ENCODE measurements at regions not wholly inside any gene's neighbourhood (a gene's known extent, or its start where the extent isn't known, plus 50 kb on each side); places are given as distances from the start of the nearest gene placed in this dataset.

DNA sequence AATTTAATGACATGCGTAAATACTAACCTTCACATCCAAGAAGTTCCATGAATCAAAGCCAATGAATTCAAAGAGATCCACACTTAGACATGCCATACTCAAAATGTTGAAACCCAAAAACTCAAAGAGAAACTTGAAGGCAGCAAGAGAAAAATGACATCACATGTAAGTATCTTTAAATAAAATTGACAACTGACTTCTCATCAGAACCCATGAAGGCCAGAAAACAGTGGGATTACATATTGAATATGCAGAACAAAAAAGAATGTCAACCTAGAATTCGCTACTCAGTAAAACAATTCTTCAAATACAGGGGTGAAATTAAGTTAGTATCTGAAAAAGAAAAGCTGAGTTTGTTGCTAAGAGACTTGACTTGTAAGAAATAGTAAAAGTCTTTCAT lies 953.9 kb upstream of the HS3ST1 start:
- Histone ChIP-seq H3K27ac (ENCODE audit: low read length) (no peak overlapping the region), H3K36me3 (ENCODE audit: insufficient read depth, low read length) (no peaks in the 10 kb centered on the region), H3K79me2 (replicated peaks; ENCODE audit: insufficient read depth, low read length) (no peaks in the 10 kb centered on the region), H4K20me1 (ENCODE audit: insufficient read depth) (no peaks in the 10 kb centered on the region), H3K4me2 (ENCODE audit: low read length) (no peak overlapping the region), H3K27me3 (ENCODE audit: insufficient read depth, low read depth, low read length) (no peaks in the 10 kb centered on the region), H3F3A (ENCODE audit: insufficient read depth, low read length, poor library complexity, severe bottlenecking) (no peaks in the 10 kb centered on the region), H2AFZ (ENCODE audit: low read depth, low read length) (no peak overlapping the region), H3K9me3 (ENCODE audit: low read length) (no peaks in the 10 kb centered on the region), H3K4me3 (ENCODE audit: low read length) (no peak overlapping the region), H3K9me2 (ENCODE audit: insufficient read depth, low read length) (no peaks in the 10 kb centered on the region), H3K9ac (ENCODE audit: low read length) (no peak overlapping the region)
- TF ChIP-seq EP300 (conservative IDR thresholded peaks at IDR 0.05; ENCODE audit: poor library complexity, severe bottlenecking), result no peak
- no peak for TF ChIP-seq POLR2AphosphoS5 (IDR thresholded peaks at IDR 0.05)
- no peak for TF ChIP-seq TAF1 (IDR thresholded peaks at IDR 0.05; ENCODE audit: low read depth)
- TF ChIP-seq, protein P1, sequence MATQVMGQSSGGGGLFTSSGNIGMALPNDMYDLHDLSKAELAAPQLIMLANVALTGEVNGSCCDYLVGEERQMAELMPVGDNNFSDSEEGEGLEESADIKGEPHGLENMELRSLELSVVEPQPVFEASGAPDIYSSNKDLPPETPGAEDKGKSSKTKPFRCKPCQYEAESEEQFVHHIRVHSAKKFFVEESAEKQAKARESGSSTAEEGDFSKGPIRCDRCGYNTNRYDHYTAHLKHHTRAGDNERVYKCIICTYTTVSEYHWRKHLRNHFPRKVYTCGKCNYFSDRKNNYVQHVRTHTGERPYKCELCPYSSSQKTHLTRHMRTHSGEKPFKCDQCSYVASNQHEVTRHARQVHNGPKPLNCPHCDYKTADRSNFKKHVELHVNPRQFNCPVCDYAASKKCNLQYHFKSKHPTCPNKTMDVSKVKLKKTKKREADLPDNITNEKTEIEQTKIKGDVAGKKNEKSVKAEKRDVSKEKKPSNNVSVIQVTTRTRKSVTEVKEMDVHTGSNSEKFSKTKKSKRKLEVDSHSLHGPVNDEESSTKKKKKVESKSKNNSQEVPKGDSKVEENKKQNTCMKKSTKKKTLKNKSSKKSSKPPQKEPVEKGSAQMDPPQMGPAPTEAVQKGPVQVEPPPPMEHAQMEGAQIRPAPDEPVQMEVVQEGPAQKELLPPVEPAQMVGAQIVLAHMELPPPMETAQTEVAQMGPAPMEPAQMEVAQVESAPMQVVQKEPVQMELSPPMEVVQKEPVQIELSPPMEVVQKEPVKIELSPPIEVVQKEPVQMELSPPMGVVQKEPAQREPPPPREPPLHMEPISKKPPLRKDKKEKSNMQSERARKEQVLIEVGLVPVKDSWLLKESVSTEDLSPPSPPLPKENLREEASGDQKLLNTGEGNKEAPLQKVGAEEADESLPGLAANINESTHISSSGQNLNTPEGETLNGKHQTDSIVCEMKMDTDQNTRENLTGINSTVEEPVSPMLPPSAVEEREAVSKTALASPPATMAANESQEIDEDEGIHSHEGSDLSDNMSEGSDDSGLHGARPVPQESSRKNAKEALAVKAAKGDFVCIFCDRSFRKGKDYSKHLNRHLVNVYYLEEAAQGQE (IDR thresholded peaks at IDR 0.05; ENCODE audit: borderline replicate concordance), result no peak
- TF ChIP-seq SMC3 (conservative IDR thresholded peaks at IDR 0.05; ENCODE audit: poor library complexity), result no peak
- TF ChIP-seq, protein P2, sequence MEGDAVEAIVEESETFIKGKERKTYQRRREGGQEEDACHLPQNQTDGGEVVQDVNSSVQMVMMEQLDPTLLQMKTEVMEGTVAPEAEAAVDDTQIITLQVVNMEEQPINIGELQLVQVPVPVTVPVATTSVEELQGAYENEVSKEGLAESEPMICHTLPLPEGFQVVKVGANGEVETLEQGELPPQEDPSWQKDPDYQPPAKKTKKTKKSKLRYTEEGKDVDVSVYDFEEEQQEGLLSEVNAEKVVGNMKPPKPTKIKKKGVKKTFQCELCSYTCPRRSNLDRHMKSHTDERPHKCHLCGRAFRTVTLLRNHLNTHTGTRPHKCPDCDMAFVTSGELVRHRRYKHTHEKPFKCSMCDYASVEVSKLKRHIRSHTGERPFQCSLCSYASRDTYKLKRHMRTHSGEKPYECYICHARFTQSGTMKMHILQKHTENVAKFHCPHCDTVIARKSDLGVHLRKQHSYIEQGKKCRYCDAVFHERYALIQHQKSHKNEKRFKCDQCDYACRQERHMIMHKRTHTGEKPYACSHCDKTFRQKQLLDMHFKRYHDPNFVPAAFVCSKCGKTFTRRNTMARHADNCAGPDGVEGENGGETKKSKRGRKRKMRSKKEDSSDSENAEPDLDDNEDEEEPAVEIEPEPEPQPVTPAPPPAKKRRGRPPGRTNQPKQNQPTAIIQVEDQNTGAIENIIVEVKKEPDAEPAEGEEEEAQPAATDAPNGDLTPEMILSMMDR (IDR thresholded peaks at IDR 0.05; ENCODE audit: poor library complexity, severe bottlenecking), result no peak
- no peak for TF ChIP-seq MXI1 (conservative IDR thresholded peaks at IDR 0.05; ENCODE audit: poor library complexity, severe bottlenecking)

DNA sequence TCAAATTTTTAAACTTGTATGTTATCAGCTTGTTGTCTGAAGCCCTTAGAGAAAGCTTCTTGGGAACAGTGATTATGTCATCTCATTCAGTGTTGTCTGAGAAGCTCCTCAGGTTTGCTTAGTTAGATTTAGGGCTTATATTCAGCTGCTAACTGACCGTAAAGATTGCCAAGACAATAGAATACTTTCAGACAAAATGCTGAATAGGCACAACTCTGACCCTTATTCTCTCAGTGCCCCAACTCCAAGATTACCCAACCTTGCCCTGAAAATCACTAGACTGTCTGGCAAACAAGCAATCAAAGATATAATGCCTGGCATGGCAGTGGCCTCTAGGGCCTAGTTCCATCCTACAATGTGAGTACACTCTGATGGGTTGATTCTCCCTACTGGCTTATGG lies 950.5 kb upstream of the HS3ST1 start:
- Histone ChIP-seq H3K79me2 (replicated peaks; ENCODE audit: insufficient read depth, low read length) (no peaks in the 10 kb centered on the region), H3K9me3 (ENCODE audit: low read length) (no peaks in the 10 kb centered on the region), H3K9me2 (ENCODE audit: insufficient read depth, low read length) (no peaks in the 10 kb centered on the region), H3K27me3 (ENCODE audit: insufficient read depth, low read depth, low read length) (no peaks in the 10 kb centered on the region), H2AFZ (ENCODE audit: low read depth, low read length) (no peak overlapping the region), H3K36me3 (ENCODE audit: insufficient read depth, low read length) (no peaks in the 10 kb centered on the region), H3F3A (ENCODE audit: insufficient read depth, low read length, poor library complexity, severe bottlenecking) (no peaks in the 10 kb centered on the region), H3K9ac (ENCODE audit: low read length) (no peak overlapping the region), H3K4me2 (ENCODE audit: low read length) (no peak overlapping the region), H4K20me1 (ENCODE audit: insufficient read depth) (no peaks in the 10 kb centered on the region), H3K27ac (ENCODE audit: low read length) (no peak overlapping the region), H3K4me3 (ENCODE audit: low read length) (no peak overlapping the region)
- no peak for TF ChIP-seq RAD21 (conservative IDR thresholded peaks at IDR 0.05)
- TF ChIP-seq, protein P1 (IDR thresholded peaks at IDR 0.05; ENCODE audit: borderline replicate concordance), result no peak
